ENCODE measurements at regions not wholly inside any gene's neighbourhood (a gene's known extent, or its start where the extent isn't known, plus 50 kb on each side); places are given as distances from the start of the nearest gene placed in this dataset.
"Not testable (repeated sequence)": the region's sequence is repeated elsewhere in the genome, so short reads cannot be mapped to it uniquely, and the experiment has no call there.

- DNase-seq (ENCODE audit: low spot score) = no peak
Observed at GRCh38 chr2:12879649-12880048, 162.9 kb downstream of the TRIB2 start.

- no peak for DNase-seq (ENCODE audit: low spot score)
Observed at GRCh38 chr2:12881952-12882351, 165.2 kb downstream of the TRIB2 start.

- DNase-seq (ENCODE audit: low spot score) = no peak
Observed at GRCh38 chr2:12882393-12882792, 165.7 kb downstream of the TRIB2 start.

GRCh38 chr2:12883906-12884305 is 167.2 kb downstream of the TRIB2 start:
- DNase-seq (ENCODE audit: low spot score) = no peak

- DNase-seq (ENCODE audit: low spot score) = no peak
Observed at GRCh38 chr2:12884713-12885282, 168.1 kb downstream of the TRIB2 start.

- DNase-seq (ENCODE audit: low spot score) = no peak
Observed at GRCh38 chr2:12890066-12890465, 173.3 kb downstream of the TRIB2 start.

- DNase-seq (ENCODE audit: low spot score) = no peak
Observed at GRCh38 chr2:12890481-12890991, 173.8 kb downstream of the TRIB2 start.

GRCh38 chr2:12895017-12895416 is 178.3 kb downstream of the TRIB2 start:
- no peak for DNase-seq (ENCODE audit: low spot score)

- no peak for DNase-seq (ENCODE audit: low spot score)
Observed at GRCh38 chr2:12896318-12896982, 179.7 kb downstream of the TRIB2 start.

- DNase-seq (ENCODE audit: low spot score) = no peak
Observed at GRCh38 chr2:12897181-12897580, 180.4 kb downstream of the TRIB2 start.

- no peak for DNase-seq (ENCODE audit: low spot score)
Observed at GRCh38 chr2:12903272-12903671, 186.5 kb downstream of the TRIB2 start.

- DNase-seq (ENCODE audit: low spot score) = no peak
Observed at GRCh38 chr2:12910431-12910830, 193.7 kb downstream of the TRIB2 start.

- no peak for DNase-seq (ENCODE audit: low spot score)
Observed at GRCh38 chr2:12915787-12916186, 199.1 kb downstream of the TRIB2 start.

GRCh38 chr2:12918138-12918834 is 201.6 kb downstream of the TRIB2 start:
- no peak for DNase-seq (ENCODE audit: low spot score)

GRCh38 chr2:12918835-12919445 is 202.2 kb downstream of the TRIB2 start:
- DNase-seq (ENCODE audit: low spot score) = no peak

GRCh38 chr2:12921321-12921720 is 204.6 kb downstream of the TRIB2 start:
- no peak for DNase-seq (ENCODE audit: low spot score)

GRCh38 chr2:12923907-12924610 is 207.3 kb downstream of the TRIB2 start:
- no peak for DNase-seq (ENCODE audit: low spot score)

- DNase-seq (ENCODE audit: low spot score) = not testable (repeated sequence)
Observed at GRCh38 chr2:12926641-12927040, 209.9 kb downstream of the TRIB2 start.

GRCh38 chr2:12928197-12928774 is 211.6 kb downstream of the TRIB2 start:
- DNase-seq (ENCODE audit: low spot score) = no peak

- DNase-seq (ENCODE audit: low spot score) = no peak
Observed at GRCh38 chr2:12928775-12929401, 212.2 kb downstream of the TRIB2 start.

- DNase-seq (ENCODE audit: low spot score) = no peak
Observed at GRCh38 chr2:12929758-12930157, 213.0 kb downstream of the TRIB2 start.

All from cerebellar cortex (tissue), 1 donor.